ENCODE measurements at regions not wholly inside any gene's neighbourhood (a gene's known extent, or its start where the extent isn't known, plus 50 kb on each side); places are given as distances from the start of the nearest gene placed in this dataset.
"Not testable (repeated sequence)": the region's sequence is repeated elsewhere in the genome, so short reads cannot be mapped to it uniquely, and the experiment has no call there.

- DNase-seq, result no peak
Measured at GRCh38 chr1:93773049-93773838, 91.6 kb upstream of the BCAR3 start.

- DNase-seq, result no peak
Measured at GRCh38 chr1:93771843-93772242, 90.2 kb upstream of the BCAR3 start.

GRCh38 chr1:93770640-93771039 lies 89.0 kb upstream of the BCAR3 start:
- no peak for DNase-seq

GRCh38 chr1:93769777-93770176 lies 88.1 kb upstream of the BCAR3 start:
- DNase-seq, result no peak

- DNase-seq, result no peak
Measured at GRCh38 chr1:93768380-93768863, 86.8 kb upstream of the BCAR3 start.

GRCh38 chr1:93766451-93766850 lies 84.8 kb upstream of the BCAR3 start:
- DNase-seq, result no peak

- no peak for DNase-seq
Measured at GRCh38 chr1:93765099-93765498, 83.5 kb upstream of the BCAR3 start.

GRCh38 chr1:93764366-93764750 lies 82.7 kb upstream of the BCAR3 start:
- no peak for DNase-seq

- DNase-seq, result no peak
Measured at GRCh38 chr1:93763704-93764365, 82.2 kb upstream of the BCAR3 start.

- no peak for DNase-seq
Measured at GRCh38 chr1:93758842-93759515, 77.3 kb upstream of the BCAR3 start.

- no peak for DNase-seq
Measured at GRCh38 chr1:93757256-93758036, 75.8 kb upstream of the BCAR3 start.

- no peak for DNase-seq
Measured at GRCh38 chr1:93756657-93757056, 75.0 kb upstream of the BCAR3 start.

GRCh38 chr1:93755251-93755715 lies 73.6 kb upstream of the BCAR3 start:
- not testable (repeated sequence) for DNase-seq

GRCh38 chr1:93753791-93754763 lies 72.4 kb upstream of the BCAR3 start:
- no peak for DNase-seq

GRCh38 chr1:93751377-93752250 lies 70.0 kb upstream of the BCAR3 start:
- no peak for DNase-seq

GRCh38 chr1:93750955-93751354 lies 69.3 kb upstream of the BCAR3 start:
- DNase-seq, result no peak

- no peak for DNase-seq
Measured at GRCh38 chr1:93749894-93750301, 68.3 kb upstream of the BCAR3 start.

- DNase-seq, result no peak
Measured at GRCh38 chr1:93749487-93749886, 67.8 kb upstream of the BCAR3 start.

GRCh38 chr1:93746021-93746812 lies 64.6 kb upstream of the BCAR3 start:
- DNase-seq, result no peak

Measured in NCI-H774 (cell line).